MCF 10A (cell line): ENCODE measurements at regions not wholly inside any gene's neighbourhood (a gene's known extent, or its start where the extent isn't known, plus 50 kb on each side); places are given as distances from the start of the nearest gene placed in this dataset.

Source experiments
- BruUV-seq: library from RNA; stranded (reverse); fragments of 400-500 nt; replicated peaks from 2 replicates; lab custom pipeline; 2021; lab: Mats Ljungman, UMichigan
- CTCF ChIA-PET: fragments of 300-600 bp; sonication (Branson Sonifier 250); formaldehyde crosslinking; extraction: SDS; loops from one replicate; lab custom pipeline; 2021; ENCODE audit warnings: antibody characterized with exemption, inconsistent platforms; lab: Yijun Ruan, JAX
- POLR2A ChIA-PET: fragments of 300-600, 350-650 bp; sonication (Branson Sonifier 250); formaldehyde crosslinking; extraction: SDS; loops from one replicate; lab custom pipeline; 2020; ENCODE audit warnings: antibody characterized with exemption, inconsistent platforms; lab: Yijun Ruan, JAX
- DNase-seq: peaks from one replicate; pipeline ENCODE4 v3.0.0-alpha.2; 2018; ENCODE audit not compliant: unreplicated experiment
- H3K27ac Mint-ChIP-seq: one replicate; pipeline ENCODE4 v1.8.0; 2022; ENCODE audit warnings: mild to moderate bottlenecking, low read depth, mixed read lengths; ENCODE audit not compliant: unreplicated experiment
- H3K27me3 Mint-ChIP-seq: one replicate; pipeline ENCODE4 v1.8.0; 2022; ENCODE audit warnings: mixed read lengths; ENCODE audit not compliant: insufficient read depth, unreplicated experiment
- H3K36me3 Mint-ChIP-seq: one replicate; pipeline ENCODE4 v1.8.0; 2022; ENCODE audit warnings: mild to moderate bottlenecking, moderate library complexity, mixed read lengths; ENCODE audit not compliant: insufficient read depth, unreplicated experiment
- H3K4me1 Mint-ChIP-seq: one replicate; pipeline ENCODE4 v1.8.0; 2022; ENCODE audit warnings: mixed read lengths; ENCODE audit not compliant: insufficient read depth, unreplicated experiment
- H3K4me3 Mint-ChIP-seq: one replicate; pipeline ENCODE4 v1.8.0; 2022; ENCODE audit warnings: mild to moderate bottlenecking, moderate library complexity, mixed read lengths; ENCODE audit not compliant: unreplicated experiment
- H3K9me3 Mint-ChIP-seq: one replicate; pipeline ENCODE4 v1.8.0; 2022; ENCODE audit warnings: mixed read lengths; ENCODE audit not compliant: unreplicated experiment
- intact Hi-C: fragments of 100-400 bp; cut with micrococcal nuclease; formaldehyde crosslinking; loops from 2 replicates; pipeline ENCODE4 v1.14.1; 2022
- TF ChIP-seq, protein P1 (sequence below): fragments of 200-600 bp; IDR thresholded peaks from one replicate; pipeline ENCODE4 v1.8.0; 2022; ENCODE audit warnings: antibody characterized with exemption, mild to moderate bottlenecking; ENCODE audit not compliant: unreplicated experiment

DNA sequence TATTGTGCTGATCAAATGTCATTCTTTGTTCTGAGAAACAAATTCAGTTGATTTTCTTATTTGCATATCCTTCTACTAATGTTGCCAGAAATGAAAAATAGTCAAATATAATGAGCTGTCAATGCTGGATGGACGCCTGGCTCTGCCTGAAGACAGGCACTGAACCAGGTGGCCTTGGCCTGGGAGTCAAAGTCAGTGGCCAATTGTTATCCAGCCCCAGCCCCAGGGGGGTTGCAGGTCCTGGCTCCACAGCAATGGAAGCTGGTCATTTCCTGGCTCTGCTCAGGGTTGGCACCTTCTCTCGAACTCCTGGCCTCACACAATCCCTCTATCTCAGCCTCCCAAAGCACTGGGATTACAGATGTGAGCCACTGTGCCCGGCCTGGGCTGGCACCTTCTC, 176.8 kb upstream of the GLI2 start:
- no peak overlapping the region for H3K4me3 Mint-ChIP-seq
- peak overlapping the region; percentile 39 for H3K27ac Mint-ChIP-seq
- no TSS peak for BruUV-seq
- no peaks in the 10 kb centered on the region for H3K9me3 Mint-ChIP-seq
- DNase-seq = no peak
- TF ChIP-seq, protein P1, sequence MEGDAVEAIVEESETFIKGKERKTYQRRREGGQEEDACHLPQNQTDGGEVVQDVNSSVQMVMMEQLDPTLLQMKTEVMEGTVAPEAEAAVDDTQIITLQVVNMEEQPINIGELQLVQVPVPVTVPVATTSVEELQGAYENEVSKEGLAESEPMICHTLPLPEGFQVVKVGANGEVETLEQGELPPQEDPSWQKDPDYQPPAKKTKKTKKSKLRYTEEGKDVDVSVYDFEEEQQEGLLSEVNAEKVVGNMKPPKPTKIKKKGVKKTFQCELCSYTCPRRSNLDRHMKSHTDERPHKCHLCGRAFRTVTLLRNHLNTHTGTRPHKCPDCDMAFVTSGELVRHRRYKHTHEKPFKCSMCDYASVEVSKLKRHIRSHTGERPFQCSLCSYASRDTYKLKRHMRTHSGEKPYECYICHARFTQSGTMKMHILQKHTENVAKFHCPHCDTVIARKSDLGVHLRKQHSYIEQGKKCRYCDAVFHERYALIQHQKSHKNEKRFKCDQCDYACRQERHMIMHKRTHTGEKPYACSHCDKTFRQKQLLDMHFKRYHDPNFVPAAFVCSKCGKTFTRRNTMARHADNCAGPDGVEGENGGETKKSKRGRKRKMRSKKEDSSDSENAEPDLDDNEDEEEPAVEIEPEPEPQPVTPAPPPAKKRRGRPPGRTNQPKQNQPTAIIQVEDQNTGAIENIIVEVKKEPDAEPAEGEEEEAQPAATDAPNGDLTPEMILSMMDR = no peak
- peaks cover 4% of the 10 kb centered on the region for H3K36me3 Mint-ChIP-seq
- intact Hi-C loops = no loop called here
- POLR2A ChIA-PET = no interaction called here
- H3K27me3 Mint-ChIP-seq = no peaks in the 10 kb centered on the region
- CTCF ChIA-PET = interaction anchor here (0.6 to 1.1 kb wide), 3 partner anchors 70 to 117 kb away, joined by 3 to 5 read pairs (median 3); no protein-coding TSS in a partner anchor
- peaks cover 16% of the 10 kb centered on the region for H3K4me1 Mint-ChIP-seq

DNA sequence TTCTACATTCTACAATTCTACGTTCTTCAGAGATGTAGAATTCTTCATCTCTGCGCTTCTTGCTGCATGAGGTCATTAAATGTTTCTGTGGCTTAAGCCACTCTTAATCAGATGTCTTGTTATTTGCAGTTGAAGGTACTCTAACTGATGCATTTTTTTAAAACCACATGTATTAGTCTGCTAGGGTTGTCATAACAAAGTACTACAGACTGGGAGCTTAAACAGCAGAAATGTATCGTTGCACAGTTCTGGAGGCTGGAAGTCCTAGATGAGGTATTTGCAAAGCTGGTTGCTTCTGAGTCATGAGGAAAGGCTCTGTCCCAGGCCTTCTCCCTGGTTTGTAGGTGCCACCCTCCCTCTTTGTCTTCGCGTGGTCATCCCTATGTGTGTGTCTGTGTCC, 176.3 kb upstream of the GLI2 start:
- no peak overlapping the region for H3K4me3 Mint-ChIP-seq
- BruUV-seq = no TSS peak
- peaks cover 17% of the 10 kb centered on the region for H3K4me1 Mint-ChIP-seq
- H3K27ac Mint-ChIP-seq = peak overlapping the region; percentile 39
- intact Hi-C loops = no loop called here
- no peaks in the 10 kb centered on the region for H3K27me3 Mint-ChIP-seq
- H3K9me3 Mint-ChIP-seq = no peaks in the 10 kb centered on the region
- POLR2A ChIA-PET = interaction anchor here (0.6 kb wide), 1 partner anchor 450 kb away, joined by 3 read pairs; no protein-coding TSS in a partner anchor
- H3K36me3 Mint-ChIP-seq = peaks cover 4% of the 10 kb centered on the region
- TF ChIP-seq, protein P1 = no peak
- no peak for DNase-seq
- CTCF ChIA-PET = interaction anchor here (0.6 to 1.1 kb wide), 3 partner anchors 69 to 116 kb away, joined by 3 to 5 read pairs (median 3); no protein-coding TSS in a partner anchor

DNA sequence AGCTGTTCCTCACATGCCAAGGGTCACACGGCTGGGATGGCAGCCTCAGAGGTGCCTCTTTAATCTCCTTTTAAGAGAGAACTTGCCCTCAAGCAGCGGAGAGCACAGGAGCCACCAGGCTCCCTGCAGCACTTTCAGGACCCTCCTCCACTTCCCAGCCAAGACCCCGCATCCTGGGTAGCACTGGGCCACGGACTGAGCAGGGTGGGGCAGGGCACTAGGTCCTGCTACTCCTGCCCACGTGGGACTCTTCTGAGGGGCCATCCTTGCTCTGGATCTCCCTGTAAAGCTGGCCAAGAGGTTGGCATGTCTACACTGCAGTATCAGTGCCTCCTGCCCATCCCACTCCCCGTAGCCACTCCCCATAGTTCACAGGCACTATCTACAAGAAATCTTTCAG, 175.3 kb upstream of the GLI2 start:
- no peaks in the 10 kb centered on the region for H3K9me3 Mint-ChIP-seq

DNA sequence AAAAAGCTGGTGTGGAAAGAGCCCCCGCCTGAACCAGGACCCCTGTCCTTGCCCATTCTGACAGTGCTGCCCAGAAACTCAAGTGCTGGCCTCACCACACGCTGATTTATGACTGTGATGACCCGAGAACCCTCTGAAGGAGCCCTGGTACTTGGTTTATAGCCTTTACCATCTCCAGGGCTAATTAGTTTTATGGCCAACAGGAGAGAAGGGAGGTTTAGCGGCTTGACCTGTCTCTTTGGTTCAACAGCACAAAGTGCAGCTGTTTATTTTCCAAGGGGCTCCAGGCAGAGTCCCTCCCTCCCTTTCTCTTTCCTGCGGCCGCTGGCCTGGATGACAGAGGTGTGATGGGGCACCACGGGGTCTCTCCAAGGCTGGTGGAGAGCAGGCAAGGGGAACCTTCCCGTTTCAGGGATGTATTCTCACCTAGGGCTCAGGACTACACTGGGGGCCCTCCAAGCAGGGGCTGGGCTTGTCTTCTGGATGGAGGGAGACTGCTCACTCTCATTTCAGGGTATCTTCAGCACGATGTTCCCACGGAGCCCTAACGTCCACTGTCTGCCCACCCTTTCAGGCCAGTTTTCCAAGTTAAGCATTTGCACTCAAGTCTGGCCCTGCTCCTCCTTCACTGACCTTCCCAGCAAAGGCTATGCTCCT, 174.2 kb upstream of the GLI2 start:
- Mint-ChIP-seq H3K27me3 (no peaks in the 10 kb centered on the region), H3K4me1 (peaks cover 24% of the 10 kb centered on the region), H3K4me3 (no peak overlapping the region), H3K9me3 (no peaks in the 10 kb centered on the region), H3K27ac (no peak overlapping the region), H3K36me3 (peaks cover 4% of the 10 kb centered on the region)
- intact Hi-C loops = no loop called here
- POLR2A ChIA-PET = no interaction called here
- TF ChIP-seq, protein P1 = no peak
- BruUV-seq = no TSS peak
- no peak for DNase-seq
- CTCF ChIA-PET = interaction anchor here (0.6 to 0.7 kb wide), 2 partner anchors 218 to 510 kb away, joined by 3 to 4 read pairs; no protein-coding TSS in a partner anchor

More for the DNA sequence above, 175.3 kb upstream of the GLI2 start:
- peaks cover 24% of the 10 kb centered on the region for H3K4me1 Mint-ChIP-seq
- peaks cover 4% of the 10 kb centered on the region for H3K36me3 Mint-ChIP-seq
- no peaks in the 10 kb centered on the region for H3K27me3 Mint-ChIP-seq
- H3K4me3 Mint-ChIP-seq = no peak overlapping the region
- no peak for DNase-seq
- TF ChIP-seq, protein P1 = no peak
- CTCF ChIA-PET = no interaction called here
- POLR2A ChIA-PET = interaction anchor here (0.6 to 0.7 kb wide), 2 partner anchors 10 to 451 kb away, joined by 3 read pairs; no protein-coding TSS in a partner anchor
- BruUV-seq = no TSS peak
- no peak overlapping the region for H3K27ac Mint-ChIP-seq
- intact Hi-C loops = no loop called here
